ENCODE measurements at regions not wholly inside any gene's neighbourhood (a gene's known extent, or its start where the extent isn't known, plus 50 kb on each side); places are given as distances from the start of the nearest gene placed in this dataset.

GRCh38 chr11:45446434-45446833 lies 160.3 kb upstream of the SYT13 start:
- TF ChIP-seq CSRNP3 (CRISPR knock-in tag; IDR thresholded peaks at IDR 0.05) (no peak), CREB5 (CRISPR knock-in tag; IDR thresholded peaks at IDR 0.05; ENCODE audit: low read depth) (no peak), ZFP3 (CRISPR knock-in tag; IDR thresholded peaks at IDR 0.05) (no peak), ZNF565 (CRISPR knock-in tag; conservative IDR thresholded peaks at IDR 0.05; ENCODE audit: low read depth) (no peak), RARB (CRISPR knock-in tag; IDR thresholded peaks at IDR 0.05) (no peak), PATZ1 (CRISPR knock-in tag; IDR thresholded peaks at IDR 0.05; ENCODE audit: borderline replicate concordance) (no peak), ISL1 (CRISPR knock-in tag; IDR thresholded peaks at IDR 0.05) (no peak), ZNF8 (CRISPR knock-in tag; IDR thresholded peaks at IDR 0.05) (no peak), GLIS3 (CRISPR knock-in tag; IDR thresholded peaks at IDR 0.05) (no peak)
